ENCODE measurements at regions not wholly inside any gene's neighbourhood (a gene's known extent, or its start where the extent isn't known, plus 50 kb on each side); places are given as distances from the start of the nearest gene placed in this dataset.

GRCh38 chr1:55868026-55868425 lies 652.9 kb upstream of the USP24 start:
- H3K4me1 Mint-ChIP-seq = peaks cover 2 to 10% of the 10 kb centered on the region in 2 experiments; a peak in 3 of 4 replicates

More at GRCh38 chr1:55868026-55868425, 652.9 kb upstream of the USP24 start:
- Mint-ChIP-seq H3K9me3 (no peaks in the 10 kb centered on the region; a peak in 1 of 5 replicates), H3K27me3 (ENCODE audit: low read depth) (peaks cover 2% of the 10 kb centered on the region; the same call in 1 of the 2 replicates), H3K27ac (no peak overlapping the region), H3K36me3 (ENCODE audit: insufficient read depth in 1 of 3, low read depth in 3 of 3) (no peaks in the 10 kb centered on the region), H3K4me3 (no peak overlapping the region)
- Histone ChIP-seq H3K56ac (ENCODE audit: insufficient read length, low read depth, low read length) (no peak overlapping the region), H2BK15ac (ENCODE audit: low read depth, low read length) (no peak overlapping the region), H2BK5ac (ENCODE audit: insufficient read length, low read length) (no peak overlapping the region), H2BK120ac (ENCODE audit: low read depth, low read length, poor library complexity, severe bottlenecking) (no peak overlapping the region), H3K4ac (ENCODE audit: low read depth, low read length) (no peak overlapping the region), H2BK12ac (ENCODE audit: insufficient read length, low read depth, low read length) (no peak overlapping the region), H2AFZ (ENCODE audit: low read length) (no peak overlapping the region), H4K8ac (replicated peaks; ENCODE audit: insufficient read length, low read depth, low read length) (no peak overlapping the region), H3K23me2 (ENCODE audit: insufficient read length, low read depth, low read length, poor library complexity, severe bottlenecking) (no peaks in the 10 kb centered on the region), H3K4me2 (ENCODE audit: insufficient read depth, insufficient read length, low read length) (no peak overlapping the region), H3K18ac (ENCODE audit: insufficient read length, low read depth, low read length) (no peak overlapping the region), H4K5ac (ENCODE audit: insufficient read length, low read depth, low read length) (no peak overlapping the region), H3T11ph (ENCODE audit: low read length) (no peak overlapping the region), H4K91ac (ENCODE audit: insufficient read length, low read depth, low read length) (no peak overlapping the region), H3K23ac (ENCODE audit: insufficient read length, low read depth, low read length) (no peak overlapping the region), H3K79me1 (ENCODE audit: insufficient read depth, low read depth, low read length, poor library complexity, severe bottlenecking) (no peaks in the 10 kb centered on the region), H3K27me3 (ENCODE audit: insufficient read depth, low read length) (no peaks in the 10 kb centered on the region), H3K14ac (ENCODE audit: insufficient read depth, low read length) (no peak overlapping the region), H3K4me1 (ENCODE audit: insufficient read depth, low read length) (no peaks in the 10 kb centered on the region), H3K9ac (ENCODE audit: extremely low read depth, insufficient read length, low read length) (no peak overlapping the region), H3K79me2 (ENCODE audit: insufficient read depth, low read length) (no peaks in the 10 kb centered on the region), H2AK5ac (ENCODE audit: insufficient read length, low read length) (no peak overlapping the region), H2BK20ac (ENCODE audit: low read depth, low read length, poor library complexity, severe bottlenecking) (no peak overlapping the region), H4K20me1 (ENCODE audit: control insufficient read depth, insufficient read depth, insufficient read length) (no peaks in the 10 kb centered on the region), H3K9me3 (ENCODE audit: control insufficient read depth, low read depth, low read length) (no peaks in the 10 kb centered on the region), H3K27ac (ENCODE audit: insufficient read length, low read depth, low read length) (no peak overlapping the region)
- 0 out of 3 replicates have a peak, but pooled peaks have one; percentile 17 for TF ChIP-seq CTCF (conservative IDR thresholded peaks at IDR 0.05)
- no CpG with 5 or more reads among the region's 2 CpGs for WGBS (ENCODE audit: extremely low coverage, insufficient read length, low lambda C conversion rate)
- DNase-seq = no peak

Measured in H9 (cell line).